ENCODE measurements at regions not wholly inside any gene's neighbourhood (a gene's known extent, or its start where the extent isn't known, plus 50 kb on each side); places are given as distances from the start of the nearest gene placed in this dataset.

- TF ChIP-seq POLR2AphosphoS5 (IDR thresholded peaks at IDR 0.05; ENCODE audit: low read depth, low read length) = no peak
- no peak for TF ChIP-seq POLR2A (IDR thresholded peaks at IDR 0.05; ENCODE audit: low read depth, low read length)
- no peak for TF ChIP-seq TAF1 (IDR thresholded peaks at IDR 0.05; ENCODE audit: low read depth, low read length)
- no peak for TF ChIP-seq POU2F2 (IDR thresholded peaks at IDR 0.05; ENCODE audit: low read depth, low read length)
- TF ChIP-seq SPI1 (IDR thresholded peaks at IDR 0.05; ENCODE audit: low read depth, low read length) = no peak
- TF ChIP-seq PAX5 (IDR thresholded peaks at IDR 0.05; ENCODE audit: insufficient read depth, low read length, severe bottlenecking) = no peak
These were observed 321.0 kb upstream of the HS6ST1 start for GRCh38 chr2:128639693-128640092.
